Mesodermal cell (in vitro differentiated cells): ENCODE measurements at regions not wholly inside any gene's neighbourhood (a gene's known extent, or its start where the extent isn't known, plus 50 kb on each side); places are given as distances from the start of the nearest gene placed in this dataset.
A peak's percentile ranks its signal among the peaks of the same experiment; 100 is the strongest.

Experiments used
- H3K27ac ChIP-seq: 2 replicates; pipeline ENCODE4 v1.7.0; 2013; ENCODE audit warnings: mild to moderate bottlenecking, low read depth, low read length, moderate library complexity; ENCODE audit not compliant: severe bottlenecking
- H3K36me3 ChIP-seq: 2 replicates; pipeline ENCODE4 v1.7.1; 2013; ENCODE audit warnings: mild to moderate bottlenecking, low read length, moderate library complexity; ENCODE audit not compliant: control insufficient read depth, insufficient read depth
- H3K4me1 ChIP-seq: one replicate; pipeline ENCODE4 v1.7.1; 2013; ENCODE audit warnings: mild to moderate bottlenecking, low read length; ENCODE audit not compliant: insufficient read depth, control insufficient read depth, poor library complexity, severe bottlenecking
- H3K4me3 ChIP-seq: 2 replicates; pipeline ENCODE4 v1.7.0; 2013; ENCODE audit warnings: low read length, control low read depth, mild to moderate bottlenecking; ENCODE audit not compliant: insufficient read depth, poor library complexity, severe bottlenecking; ENCODE audit errors: extremely low read depth
- H3K9me3 ChIP-seq: 2 replicates; pipeline ENCODE4 v1.7.1; 2013; ENCODE audit warnings: mild to moderate bottlenecking, low read length, moderate library complexity; ENCODE audit not compliant: control insufficient read depth
- WGBS, 2 experiments: methylation state at CpG; one replicate each; pipeline ENCODE4 v1.1.5; 2013; ENCODE audit warnings: missing lambda C conversion rate in 2 of 2; ENCODE audit not compliant: insufficient coverage in 2 of 2; 5-methylcytosine and 5-hydroxymethylcytosine counted together

- no peaks in the 10 kb centered on the region for H3K9me3 ChIP-seq
- WGBS, 2 experiments: 3% methylated on average over 6 to 8 of the region's 9 CpGs
- no peaks in the 10 kb centered on the region for H3K4me1 ChIP-seq
- no peak overlapping the region for H3K4me3 ChIP-seq
- H3K27ac ChIP-seq: no peak overlapping the region
- H3K36me3 ChIP-seq: no peaks in the 10 kb centered on the region
Observed at GRCh38 chr6:28643017-28643740, 117.5 kb downstream of the GPX5 start.

DNA sequence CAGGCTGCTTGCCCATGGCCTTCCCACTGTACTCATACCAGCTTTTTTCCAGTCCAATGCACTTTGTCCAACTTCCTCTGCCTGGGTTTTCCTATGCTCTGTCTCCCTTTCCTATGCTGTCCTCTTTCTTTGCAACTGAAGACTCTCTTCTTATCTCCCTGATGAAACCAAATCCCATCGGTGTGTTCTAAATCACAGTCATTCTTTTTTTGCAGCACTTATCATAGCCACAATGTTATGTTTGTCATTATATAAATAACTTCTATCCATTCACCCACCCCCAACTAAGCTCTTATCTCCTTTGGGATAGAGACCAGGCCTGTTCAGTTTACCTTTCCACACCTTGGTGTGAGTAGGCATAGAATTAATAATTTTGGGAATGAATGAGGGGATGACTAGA, 121.0 kb downstream of the GPX5 start:
- H3K9me3 ChIP-seq: no peaks in the 10 kb centered on the region
- no peak overlapping the region for H3K27ac ChIP-seq
- peaks cover 4% of the 10 kb centered on the region for H3K4me1 ChIP-seq
- no peaks in the 10 kb centered on the region for H3K36me3 ChIP-seq
- no peak overlapping the region for H3K4me3 ChIP-seq
- no CpG with 5 or more reads among the region's 1 CpG for WGBS, 2 experiments

GRCh38 chr6:28648035-28648877, 122.6 kb downstream of the GPX5 start:
- Histone ChIP-seq H3K4me3 (peak overlapping the region; percentile 58), H3K27ac (peak overlapping the region; percentile 60), H3K4me1 (peaks cover 4% of the 10 kb centered on the region), H3K36me3 (no peaks in the 10 kb centered on the region), H3K9me3 (no peaks in the 10 kb centered on the region)
- WGBS, 2 experiments: 0% methylated on average over 16 to 20 of the region's 27 CpGs

DNA sequence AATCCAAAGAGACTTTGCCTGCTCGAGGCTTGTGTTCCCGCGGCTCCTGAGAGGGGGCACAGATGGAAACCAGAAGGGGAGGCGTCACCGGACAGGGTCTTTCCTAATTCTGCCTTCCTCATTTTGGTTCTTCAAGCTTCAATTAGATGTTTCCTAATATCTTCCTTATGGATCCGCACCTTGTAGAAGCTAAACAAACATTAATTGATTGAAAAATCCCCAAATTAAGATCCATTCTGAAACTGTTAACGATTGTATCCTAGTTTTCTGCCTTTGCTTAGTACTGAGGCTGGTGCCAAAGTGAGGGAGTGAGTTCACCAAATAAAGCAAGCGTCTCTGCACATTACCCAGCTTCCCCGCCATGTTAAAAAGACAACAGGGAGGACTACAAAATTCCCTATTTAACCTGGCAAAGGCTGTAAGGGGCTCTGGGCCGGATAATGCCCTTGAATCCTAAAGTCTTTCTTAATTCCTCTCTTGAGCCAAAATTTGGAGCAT, 123.2 kb downstream of the GPX5 start:
- H3K9me3 ChIP-seq: no peaks in the 10 kb centered on the region
- WGBS, 2 experiments: 6% methylated on average over 9 to 10 of the region's 10 CpGs
- no peaks in the 10 kb centered on the region for H3K36me3 ChIP-seq
- H3K4me1 ChIP-seq: peaks cover 4% of the 10 kb centered on the region
- H3K27ac ChIP-seq: peak overlapping the region; percentile 60
- H3K4me3 ChIP-seq: peak overlapping the region; percentile 58

DNA sequence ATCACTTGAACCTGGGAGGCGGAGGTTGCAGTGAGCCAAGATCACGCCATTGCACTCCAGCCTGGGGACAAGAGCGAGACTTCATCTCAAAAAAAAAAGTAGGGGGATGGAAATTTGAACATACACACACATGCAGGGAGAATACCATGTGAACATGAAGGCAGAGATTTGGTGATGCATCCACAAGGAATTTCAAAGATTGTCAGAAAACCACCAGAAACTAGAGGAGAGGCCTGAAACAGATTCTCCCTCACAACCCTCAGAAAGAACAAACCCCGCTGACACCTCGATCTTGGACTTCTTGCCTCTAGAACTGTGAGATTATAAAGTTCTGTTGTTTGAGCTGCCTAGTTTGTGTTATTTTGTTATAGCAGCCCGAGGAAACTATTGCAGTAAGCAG, 125.5 kb downstream of the GPX5 start:
- Histone ChIP-seq H3K27ac (no peak overlapping the region), H3K4me3 (no peak overlapping the region), H3K36me3 (no peaks in the 10 kb centered on the region), H3K9me3 (no peaks in the 10 kb centered on the region), H3K4me1 (peaks cover 4% of the 10 kb centered on the region)
- 86% methylated on average over 1 of the region's 6 CpGs; no CpG with 5 or more reads in 1 of the 2 experiments for WGBS, 2 experiments

DNA sequence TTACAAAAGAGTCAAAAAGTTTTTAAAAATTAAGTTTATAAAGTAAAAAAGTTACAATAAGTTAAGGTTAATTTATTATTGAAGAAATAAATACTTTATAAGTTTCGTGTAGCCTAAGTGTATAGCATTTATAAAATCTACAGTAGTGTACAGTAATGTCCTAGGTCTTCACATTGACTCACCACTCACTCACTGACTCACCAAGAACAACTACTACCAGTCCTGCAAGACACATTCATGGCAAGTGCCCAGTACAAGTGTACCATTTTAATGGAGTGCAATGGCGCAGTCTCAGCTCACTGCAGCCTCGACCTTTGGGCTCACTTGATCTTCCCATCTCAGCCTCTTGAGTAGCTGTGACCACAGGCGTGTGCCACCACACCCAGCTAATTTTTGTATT, 128.2 kb downstream of the GPX5 start:
- Histone ChIP-seq H3K9me3 (no peaks in the 10 kb centered on the region), H3K27ac (no peak overlapping the region), H3K4me1 (peaks cover 4% of the 10 kb centered on the region), H3K36me3 (no peaks in the 10 kb centered on the region), H3K4me3 (no peak overlapping the region)
- 92 to 96% methylated on average over 3 of the region's 4 CpGs for WGBS, 2 experiments

DNA sequence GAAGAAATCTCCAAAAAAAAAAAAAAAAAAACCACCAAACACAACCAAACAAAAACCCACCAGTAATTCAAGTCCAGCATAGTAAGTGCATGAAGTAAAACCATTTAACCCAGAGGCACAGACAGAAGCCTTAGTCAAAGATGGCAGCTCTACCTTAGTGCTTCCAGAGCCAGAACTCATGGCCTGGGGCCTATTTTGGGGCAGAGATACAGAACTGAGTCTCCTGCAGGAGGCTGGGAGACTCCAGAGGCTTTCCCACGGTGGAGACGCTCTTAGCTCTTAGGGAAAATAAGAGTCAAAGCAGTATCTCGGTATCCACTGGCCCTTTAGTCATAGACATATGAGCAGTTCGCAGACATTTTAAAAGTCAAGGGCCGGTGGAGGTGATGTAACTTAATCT, 129.5 kb downstream of the GPX5 start:
- 96 to 100% methylated on average over 4 to 5 of the region's 5 CpGs for WGBS, 2 experiments
- H3K4me1 ChIP-seq: no peaks in the 10 kb centered on the region

DNA sequence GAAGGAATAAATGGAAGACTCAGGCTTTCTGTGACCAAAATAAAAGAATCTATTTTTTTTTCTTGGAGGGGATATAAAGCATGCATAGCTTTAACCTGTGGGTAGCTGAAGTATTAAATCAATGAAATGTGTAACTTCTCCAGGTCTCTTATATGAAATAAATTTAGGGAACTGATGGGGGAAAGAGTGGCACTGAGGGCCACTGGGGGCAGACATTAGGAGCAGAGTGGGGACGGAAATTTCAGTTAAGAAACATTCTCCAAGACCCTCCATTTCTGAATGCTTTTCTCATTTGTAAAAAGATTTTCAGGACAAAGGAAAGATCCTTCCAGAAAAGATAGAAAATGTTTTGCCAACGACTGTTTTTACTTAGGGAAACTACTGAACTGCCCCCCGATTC, 131.0 kb downstream of the GPX5 start:
- Histone ChIP-seq H3K4me3 (no peak overlapping the region), H3K4me1 (no peaks in the 10 kb centered on the region), H3K36me3 (no peaks in the 10 kb centered on the region), H3K27ac (no peak overlapping the region), H3K9me3 (no peaks in the 10 kb centered on the region)
- 66 to 78% methylated on average over 2 of the region's 3 CpGs for WGBS, 2 experiments

More for the DNA sequence above, 129.5 kb downstream of the GPX5 start:
- H3K36me3 ChIP-seq: no peaks in the 10 kb centered on the region
- H3K9me3 ChIP-seq: no peaks in the 10 kb centered on the region
- no peak overlapping the region for H3K4me3 ChIP-seq
- no peak overlapping the region for H3K27ac ChIP-seq

- 66 to 68% methylated on average over 7 to 8 of the region's 10 CpGs for WGBS, 2 experiments
- H3K27ac ChIP-seq: no peak overlapping the region
Observed at GRCh38 chr6:28657381-28657768, 131.7 kb downstream of the GPX5 start.

DNA sequence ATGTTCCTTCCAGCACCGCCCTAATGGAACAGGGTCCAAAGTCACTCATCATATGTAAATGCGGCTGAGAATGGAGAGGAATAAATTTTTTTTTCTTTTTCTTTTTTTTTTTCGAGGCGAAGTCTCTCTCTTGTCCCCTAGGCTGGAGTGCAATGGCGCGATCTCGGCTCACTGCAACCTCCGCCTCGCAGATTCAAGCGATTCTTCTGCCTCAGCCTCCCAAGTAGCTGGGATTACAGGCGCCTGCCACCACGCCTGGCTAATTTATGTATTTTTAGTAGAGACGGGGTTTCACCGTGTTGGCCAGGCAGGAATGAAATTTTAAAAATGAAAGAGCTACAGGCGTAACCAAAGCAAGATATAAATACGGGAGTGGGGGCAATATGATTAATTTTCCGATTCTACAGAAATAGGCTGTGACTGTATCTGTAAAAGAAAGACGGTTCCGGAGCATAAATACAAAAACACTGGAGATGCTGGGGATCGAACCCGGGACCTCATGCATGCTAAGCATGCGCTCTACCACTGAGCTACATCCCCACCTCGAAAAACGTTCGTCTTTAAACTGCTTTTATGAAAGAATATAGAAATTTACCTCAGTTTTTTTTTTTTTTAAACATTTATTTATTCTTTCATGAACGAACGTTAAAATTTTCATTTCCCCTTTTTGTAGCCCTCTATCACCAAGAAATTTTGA, 132.2 kb downstream of the GPX5 start:
- Histone ChIP-seq H3K4me3 (peak overlapping the region; percentile 55), H3K9me3 (no peaks in the 10 kb centered on the region), H3K27ac (no peak overlapping the region), H3K4me1 (no peaks in the 10 kb centered on the region), H3K36me3 (no peaks in the 10 kb centered on the region)
- WGBS, 2 experiments: 33 to 36% methylated on average over 9 to 19 of the region's 27 CpGs

More at GRCh38 chr6:28657381-28657768, 131.7 kb downstream of the GPX5 start:
- no peaks in the 10 kb centered on the region for H3K4me1 ChIP-seq
- H3K9me3 ChIP-seq: no peaks in the 10 kb centered on the region
- peak overlapping the region; percentile 55 for H3K4me3 ChIP-seq
- H3K36me3 ChIP-seq: no peaks in the 10 kb centered on the region
